Central memory CD8-positive, alpha-beta T cell (primary cell): ENCODE measurements at regions not wholly inside any gene's neighbourhood (a gene's known extent, or its start where the extent isn't known, plus 50 kb on each side); places are given as distances from the start of the nearest gene placed in this dataset.
"Not testable (repeated sequence)": the region's sequence is repeated elsewhere in the genome, so short reads cannot be mapped to it uniquely, and the experiment has no call there.

Experiments
- ATAC-seq: fragments of 150-1000 bp; cut with Tn5 transposase; replicated peaks from 2 replicates; pipeline ENCODE4 v1.10.0; 2022; ENCODE audit warnings: mild to moderate bottlenecking, moderate FRiP score, moderate number of reproducible peaks; ENCODE audit not compliant: poor library complexity, severe bottlenecking; ENCODE audit errors: extremely low read depth
- DNase-seq, 2 donors: peaks; one replicate each; pipeline ENCODE4 v3.0.0; 2021; ENCODE audit warnings: low spot score in 2 of 2
- H3K27ac Mint-ChIP-seq: one replicate; pipeline ENCODE4 v1.8.0; 2022; ENCODE audit warnings: low read depth, mild to moderate bottlenecking, moderate library complexity, mixed read lengths
- H3K27me3 Mint-ChIP-seq: one replicate; pipeline ENCODE4 v1.8.0; 2022; ENCODE audit warnings: mixed read lengths
- H3K36me3 Mint-ChIP-seq: one replicate; pipeline ENCODE4 v1.8.0; 2022; ENCODE audit warnings: mild to moderate bottlenecking, moderate library complexity, mixed read lengths; ENCODE audit not compliant: insufficient read depth
- H3K4me1 Mint-ChIP-seq: one replicate; pipeline ENCODE4 v1.8.0; 2022; ENCODE audit warnings: mixed read lengths
- H3K4me3 Mint-ChIP-seq: one replicate; pipeline ENCODE4 v1.8.0; 2022; ENCODE audit warnings: mild to moderate bottlenecking, moderate library complexity, mixed read lengths
- H3K9me3 Mint-ChIP-seq: one replicate; pipeline ENCODE4 v1.8.0; 2022; ENCODE audit warnings: mixed read lengths

DNA sequence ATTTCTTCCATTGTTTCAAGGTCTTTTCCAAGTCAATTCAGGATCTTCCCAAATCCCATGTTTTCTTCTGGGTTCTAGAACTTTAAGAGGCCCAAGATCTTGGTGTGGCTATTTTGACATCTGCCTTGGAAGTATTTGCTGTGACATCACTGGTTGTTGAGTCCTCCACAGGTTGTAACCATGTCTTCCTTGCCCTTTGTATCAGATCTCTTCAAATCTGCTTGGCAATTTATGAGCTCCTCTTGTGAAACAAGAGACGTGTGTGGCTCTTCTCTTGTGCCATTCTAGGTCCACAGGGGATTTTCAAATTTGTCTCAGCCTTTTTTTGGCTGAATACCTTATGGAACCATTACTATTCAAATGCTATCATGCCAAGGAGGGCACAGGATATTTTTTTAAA lies 60.3 kb upstream of the KCNK2 start:
- Mint-ChIP-seq H3K27ac (no peak overlapping the region), H3K4me1 (no peaks in the 10 kb centered on the region), H3K36me3 (no peaks in the 10 kb centered on the region), H3K9me3 (peaks cover 16% of the 10 kb centered on the region), H3K4me3 (no peak overlapping the region), H3K27me3 (no peaks in the 10 kb centered on the region)
- no peak for DNase-seq
- ATAC-seq = no peak

GRCh38 chr1:215022741-215023141 lies 59.8 kb upstream of the KCNK2 start:
- Mint-ChIP-seq H3K9me3 (peaks cover 12% of the 10 kb centered on the region), H3K36me3 (no peaks in the 10 kb centered on the region), H3K27me3 (no peaks in the 10 kb centered on the region), H3K4me1 (no peaks in the 10 kb centered on the region), H3K4me3 (no peak overlapping the region), H3K27ac (no peak overlapping the region)
- ATAC-seq = no peak
- DNase-seq = no peak

DNA sequence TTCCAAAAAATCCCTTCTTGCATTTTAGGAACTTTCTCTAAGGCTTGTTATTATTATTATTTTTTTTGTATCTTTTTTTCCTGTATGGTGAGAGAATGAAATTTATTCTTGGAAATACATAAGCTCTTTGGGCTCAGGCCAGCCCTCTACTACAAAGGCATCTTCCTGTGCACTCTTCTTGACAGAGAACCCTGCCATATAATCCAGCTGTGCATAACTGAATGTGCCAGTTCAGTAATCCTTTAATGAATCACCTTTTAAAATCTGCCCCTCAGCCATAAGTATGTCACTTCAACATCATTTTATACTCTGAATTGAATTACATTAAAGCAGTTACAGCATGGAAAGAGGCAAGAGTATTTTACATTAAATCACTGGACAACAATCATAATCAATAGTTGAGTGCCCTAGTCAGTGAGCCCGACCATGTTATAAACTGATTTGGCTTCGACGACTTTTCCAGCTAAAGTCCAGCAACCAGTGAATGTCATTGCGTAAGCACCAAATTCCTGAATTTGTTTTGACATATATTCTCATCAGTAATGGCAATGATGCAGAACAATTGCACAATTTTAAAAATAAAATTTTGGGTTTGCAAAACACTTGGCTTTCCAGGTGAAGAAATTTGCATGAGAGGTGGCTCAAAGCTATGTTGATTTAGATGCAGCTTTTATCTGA lies 59.2 kb upstream of the KCNK2 start:
- Mint-ChIP-seq H3K4me3 (no peak overlapping the region), H3K9me3 (peaks cover 10% of the 10 kb centered on the region), H3K27ac (no peak overlapping the region), H3K27me3 (no peaks in the 10 kb centered on the region), H3K4me1 (no peaks in the 10 kb centered on the region), H3K36me3 (no peaks in the 10 kb centered on the region)
- no peak for DNase-seq
- no peak for ATAC-seq

- DNase-seq (no peak), ATAC-seq (no peak)
- Mint-ChIP-seq H3K4me3 (no peak overlapping the region), H3K36me3 (no peaks in the 10 kb centered on the region), H3K27ac (no peak overlapping the region), H3K4me1 (no peaks in the 10 kb centered on the region), H3K27me3 (no peaks in the 10 kb centered on the region), H3K9me3 (peaks cover 11% of the 10 kb centered on the region)
Measured at GRCh38 chr1:215028954-215029353, 53.6 kb upstream of the KCNK2 start.

DNA sequence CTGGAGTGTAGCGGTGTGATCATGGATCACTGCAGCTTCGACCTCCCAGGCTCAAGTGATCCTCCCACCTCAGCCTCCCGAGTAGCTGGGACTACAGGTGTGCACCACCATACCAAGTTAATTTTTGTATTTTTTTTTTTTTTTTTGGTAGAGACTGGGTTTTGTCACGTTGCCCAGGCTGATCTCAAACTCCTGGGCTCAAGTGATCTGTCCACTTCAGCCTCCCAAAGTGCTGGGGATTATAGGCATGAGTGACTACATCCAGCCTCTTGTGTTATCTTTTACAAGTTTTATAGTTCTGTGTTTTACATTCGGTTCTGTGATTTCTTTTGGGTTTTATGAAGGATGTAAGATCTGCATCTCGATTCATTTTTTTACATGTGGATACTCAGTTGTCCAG lies 52.0 kb upstream of the KCNK2 start:
- not testable (repeated sequence) for H3K27ac Mint-ChIP-seq, H3K36me3 Mint-ChIP-seq, H3K27me3 Mint-ChIP-seq, H3K4me1 Mint-ChIP-seq, H3K4me3 Mint-ChIP-seq, DNase-seq, ATAC-seq
- peaks cover 11% of the 10 kb centered on the region for H3K9me3 Mint-ChIP-seq

- H3K4me1 Mint-ChIP-seq = no peaks in the 10 kb centered on the region
- H3K4me3 Mint-ChIP-seq = no peak overlapping the region
- H3K9me3 Mint-ChIP-seq = peaks cover 11% of the 10 kb centered on the region
- no peaks in the 10 kb centered on the region for H3K27me3 Mint-ChIP-seq
- H3K27ac Mint-ChIP-seq = no peak overlapping the region
- ATAC-seq = no peak
- no peak for DNase-seq
- no peaks in the 10 kb centered on the region for H3K36me3 Mint-ChIP-seq
Measured at GRCh38 chr1:215031392-215031791, 51.1 kb upstream of the KCNK2 start.
